ENCODE measurements at regions not wholly inside any gene's neighbourhood (a gene's known extent, or its start where the extent isn't known, plus 50 kb on each side); places are given as distances from the start of the nearest gene placed in this dataset.
"Not testable (repeated sequence)": the region's sequence is repeated elsewhere in the genome, so short reads cannot be mapped to it uniquely, and the experiment has no call there.

GRCh38 chr1:244302876-244303609, 148.7 kb downstream of the ADSS2 start:
- Histone ChIP-seq H3K27ac (ENCODE audit: low read length) (no peak overlapping the region), H3K27me3 (ENCODE audit: control insufficient read depth, insufficient read depth, low read length) (no peaks in the 10 kb centered on the region), H3K4me1 (ENCODE audit: control insufficient read depth, insufficient read depth, low read length) (peaks cover 11% of the 10 kb centered on the region), H3K4me3 (ENCODE audit: low read length) (no peak overlapping the region), H3K9me3 (replicated peaks; ENCODE audit: control insufficient read depth, low read depth, low read length) (peaks cover 4% of the 10 kb centered on the region), H3K36me3 (ENCODE audit: control insufficient read depth, insufficient read depth, low read length) (no peaks in the 10 kb centered on the region)
- DNase-seq = no peak
- WGBS (ENCODE audit: insufficient coverage) = 63% methylated on average over 7 of the region's 11 CpGs

- Histone ChIP-seq H3K4me1 (ENCODE audit: control insufficient read depth, insufficient read depth, low read length) (peaks cover 11% of the 10 kb centered on the region), H3K9me3 (replicated peaks; ENCODE audit: control insufficient read depth, low read depth, low read length) (peaks cover 4% of the 10 kb centered on the region), H3K36me3 (ENCODE audit: control insufficient read depth, insufficient read depth, low read length) (no peaks in the 10 kb centered on the region), H3K27ac (ENCODE audit: low read length) (no peak overlapping the region), H3K4me3 (ENCODE audit: low read length) (no peak overlapping the region), H3K27me3 (ENCODE audit: control insufficient read depth, insufficient read depth, low read length) (no peaks in the 10 kb centered on the region)
- 69% methylated on average over 4 of the region's 5 CpGs for WGBS (ENCODE audit: insufficient coverage)
- DNase-seq = no peak
Observed at GRCh38 chr1:244303610-244303969, 148.1 kb downstream of the ADSS2 start.

GRCh38 chr1:244304156-244304555, 147.6 kb downstream of the ADSS2 start:
- Histone ChIP-seq H3K9me3 (replicated peaks; ENCODE audit: control insufficient read depth, low read depth, low read length) (peaks cover 4% of the 10 kb centered on the region), H3K4me3 (ENCODE audit: low read length) (no peak overlapping the region), H3K36me3 (ENCODE audit: control insufficient read depth, insufficient read depth, low read length) (no peaks in the 10 kb centered on the region), H3K4me1 (ENCODE audit: control insufficient read depth, insufficient read depth, low read length) (peaks cover 10% of the 10 kb centered on the region), H3K27me3 (ENCODE audit: control insufficient read depth, insufficient read depth, low read length) (no peaks in the 10 kb centered on the region), H3K27ac (ENCODE audit: low read length) (no peak overlapping the region)
- no peak for DNase-seq
- 69% methylated on average over 6 of the region's 11 CpGs for WGBS (ENCODE audit: insufficient coverage)

DNA sequence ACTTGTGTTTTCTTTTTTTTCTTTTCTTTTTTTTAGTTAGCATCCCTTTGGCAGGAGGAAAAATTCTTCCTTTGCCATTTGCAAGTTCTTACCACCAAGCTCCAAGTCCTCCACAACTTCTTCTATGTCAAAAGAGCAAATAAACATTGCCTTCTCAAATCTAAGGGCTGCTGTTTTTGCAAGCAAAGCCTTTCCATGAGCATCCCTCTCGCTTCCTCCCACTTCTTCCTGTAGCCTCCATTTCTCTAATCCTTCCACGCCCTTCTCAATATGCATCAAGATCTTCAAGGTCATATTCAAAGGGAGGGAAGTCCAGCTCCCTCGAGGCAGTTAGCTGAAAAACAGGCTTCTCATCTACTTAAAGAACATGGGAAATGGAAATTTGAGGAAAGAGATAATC, 147.1 kb downstream of the ADSS2 start:
- H3K4me1 ChIP-seq (ENCODE audit: control insufficient read depth, insufficient read depth, low read length) = peaks cover 8% of the 10 kb centered on the region
- WGBS (ENCODE audit: insufficient coverage) = 40% methylated on average over 1 of the region's 3 CpGs
- H3K27me3 ChIP-seq (ENCODE audit: control insufficient read depth, insufficient read depth, low read length) = no peaks in the 10 kb centered on the region
- no peak overlapping the region for H3K4me3 ChIP-seq (ENCODE audit: low read length)
- no peaks in the 10 kb centered on the region for H3K36me3 ChIP-seq (ENCODE audit: control insufficient read depth, insufficient read depth, low read length)
- peaks cover 4% of the 10 kb centered on the region for H3K9me3 ChIP-seq (replicated peaks; ENCODE audit: control insufficient read depth, low read depth, low read length)
- no peak overlapping the region for H3K27ac ChIP-seq (ENCODE audit: low read length)
- DNase-seq = no peak

- Histone ChIP-seq H3K27ac (ENCODE audit: low read length) (no peak overlapping the region), H3K4me1 (ENCODE audit: control insufficient read depth, insufficient read depth, low read length) (peaks cover 8% of the 10 kb centered on the region), H3K4me3 (ENCODE audit: low read length) (no peak overlapping the region), H3K9me3 (replicated peaks; ENCODE audit: control insufficient read depth, low read depth, low read length) (peaks cover 4% of the 10 kb centered on the region), H3K36me3 (ENCODE audit: control insufficient read depth, insufficient read depth, low read length) (no peaks in the 10 kb centered on the region), H3K27me3 (ENCODE audit: control insufficient read depth, insufficient read depth, low read length) (no peaks in the 10 kb centered on the region)
- WGBS (ENCODE audit: insufficient coverage) = 87% methylated on average over 4 of the region's 4 CpGs
- no peak for DNase-seq
Observed at GRCh38 chr1:244305776-244306341, 145.8 kb downstream of the ADSS2 start.

GRCh38 chr1:244306544-244306943, 145.2 kb downstream of the ADSS2 start:
- Histone ChIP-seq H3K9me3 (replicated peaks; ENCODE audit: control insufficient read depth, low read depth, low read length) (peaks cover 4% of the 10 kb centered on the region), H3K4me3 (ENCODE audit: low read length) (no peak overlapping the region), H3K27me3 (ENCODE audit: control insufficient read depth, insufficient read depth, low read length) (no peaks in the 10 kb centered on the region), H3K4me1 (ENCODE audit: control insufficient read depth, insufficient read depth, low read length) (peaks cover 11% of the 10 kb centered on the region), H3K27ac (ENCODE audit: low read length) (no peak overlapping the region), H3K36me3 (ENCODE audit: control insufficient read depth, insufficient read depth, low read length) (no peaks in the 10 kb centered on the region)
- 100% methylated on average over 1 of the region's 2 CpGs for WGBS (ENCODE audit: insufficient coverage)
- no peak for DNase-seq

DNA sequence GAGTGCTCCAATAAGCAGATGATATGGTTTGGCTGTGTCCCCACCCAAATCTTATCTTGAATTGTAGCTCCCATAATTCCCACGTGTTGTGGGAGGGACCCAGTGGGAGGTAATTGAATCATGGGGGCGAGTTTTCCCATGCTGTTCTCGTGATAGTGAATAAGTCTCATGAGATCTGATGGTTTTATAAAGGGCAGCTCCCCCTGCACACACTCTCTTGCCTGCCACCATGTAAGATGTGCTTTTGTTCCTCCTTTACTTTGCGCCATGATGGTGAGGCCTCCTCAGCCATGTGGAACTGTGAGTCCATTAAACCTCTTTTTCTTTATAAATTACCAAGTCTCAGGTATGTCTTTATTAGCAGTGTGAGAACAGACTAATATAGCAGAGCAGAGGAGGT, 142.5 kb downstream of the ADSS2 start:
- H3K36me3 ChIP-seq (ENCODE audit: control insufficient read depth, insufficient read depth, low read length); H3K27ac ChIP-seq (ENCODE audit: low read length): not testable (repeated sequence)
- whole genome bisulfite sequencing (ENCODE audit: insufficient coverage) = no CpG with 5 or more reads among the region's 4 CpGs

GRCh38 chr1:244311784-244312532, 139.8 kb downstream of the ADSS2 start:
- no peak overlapping the region for H3K4me3 ChIP-seq (ENCODE audit: low read length)
- H3K27me3 ChIP-seq (ENCODE audit: control insufficient read depth, insufficient read depth, low read length) = no peaks in the 10 kb centered on the region
- peak; percentile 74 for DNase-seq
- no peaks in the 10 kb centered on the region for H3K9me3 ChIP-seq (replicated peaks; ENCODE audit: control insufficient read depth, low read depth, low read length)
- 69% methylated on average over 14 of the region's 18 CpGs for WGBS (ENCODE audit: insufficient coverage)
- peaks cover 13% of the 10 kb centered on the region for H3K4me1 ChIP-seq (ENCODE audit: control insufficient read depth, insufficient read depth, low read length)
- no peaks in the 10 kb centered on the region for H3K36me3 ChIP-seq (ENCODE audit: control insufficient read depth, insufficient read depth, low read length)
- peak overlapping the region; percentile 48 for H3K27ac ChIP-seq (ENCODE audit: low read length)

More for the DNA sequence above, 142.5 kb downstream of the ADSS2 start:
- H3K4me1 ChIP-seq (ENCODE audit: control insufficient read depth, insufficient read depth, low read length) = peaks cover 12% of the 10 kb centered on the region
- not testable (repeated sequence) for H3K9me3 ChIP-seq (replicated peaks; ENCODE audit: control insufficient read depth, low read depth, low read length); H3K4me3 ChIP-seq (ENCODE audit: low read length); DNase-seq; H3K27me3 ChIP-seq (ENCODE audit: control insufficient read depth, insufficient read depth, low read length)

- Histone ChIP-seq H3K4me1 (ENCODE audit: control insufficient read depth, insufficient read depth, low read length) (peaks cover 15% of the 10 kb centered on the region), H3K36me3 (ENCODE audit: control insufficient read depth, insufficient read depth, low read length) (no peaks in the 10 kb centered on the region), H3K27ac (ENCODE audit: low read length) (no peak overlapping the region), H3K27me3 (ENCODE audit: control insufficient read depth, insufficient read depth, low read length) (no peaks in the 10 kb centered on the region), H3K4me3 (ENCODE audit: low read length) (no peak overlapping the region), H3K9me3 (replicated peaks; ENCODE audit: control insufficient read depth, low read depth, low read length) (no peaks in the 10 kb centered on the region)
- DNase-seq = no peak
- WGBS (ENCODE audit: insufficient coverage) = 90% methylated on average over 2 of the region's 9 CpGs
Observed at GRCh38 chr1:244313346-244313745, 138.4 kb downstream of the ADSS2 start.

DNA sequence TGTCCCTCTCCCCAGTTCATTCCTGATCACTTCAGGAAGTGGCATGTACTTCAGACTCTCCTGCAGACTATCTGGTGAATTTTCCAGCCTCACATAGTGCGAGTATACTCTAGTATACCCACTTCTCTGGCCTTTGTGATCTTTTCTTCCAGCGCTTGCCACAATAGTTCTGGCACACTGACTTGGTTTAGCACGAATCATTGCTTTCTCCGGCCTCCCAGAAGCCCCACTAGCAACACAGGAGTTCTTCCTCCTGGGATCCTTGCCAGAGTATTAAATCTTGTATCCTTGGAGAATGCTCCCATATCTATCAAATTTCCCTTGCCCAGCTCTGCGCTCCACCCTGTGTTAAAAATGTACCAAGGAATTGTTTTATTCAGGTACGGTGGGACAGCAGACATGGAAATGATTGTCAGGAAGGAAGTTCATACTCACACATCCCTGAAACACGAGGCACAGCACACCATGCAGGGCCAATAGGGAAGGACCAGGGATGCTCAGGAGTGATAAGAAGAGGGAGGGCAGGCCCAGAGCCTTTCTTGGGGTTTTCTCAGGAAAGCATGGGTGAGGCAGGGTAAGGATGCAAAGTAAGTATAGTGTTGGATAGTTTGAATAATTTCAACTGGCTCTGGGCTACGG, 136.7 kb downstream of the ADSS2 start:
- Histone ChIP-seq H3K27ac (ENCODE audit: low read length) (no peak overlapping the region), H3K36me3 (ENCODE audit: control insufficient read depth, insufficient read depth, low read length) (no peaks in the 10 kb centered on the region), H3K4me3 (ENCODE audit: low read length) (no peak overlapping the region), H3K9me3 (replicated peaks; ENCODE audit: control insufficient read depth, low read depth, low read length) (no peaks in the 10 kb centered on the region), H3K27me3 (ENCODE audit: control insufficient read depth, insufficient read depth, low read length) (no peaks in the 10 kb centered on the region), H3K4me1 (ENCODE audit: control insufficient read depth, insufficient read depth, low read length) (peaks cover 15% of the 10 kb centered on the region)
- 50% methylated on average over 5 of the region's 8 CpGs for WGBS (ENCODE audit: insufficient coverage)
- no peak for DNase-seq
